ENCODE measurements at regions not wholly inside any gene's neighbourhood (a gene's known extent, or its start where the extent isn't known, plus 50 kb on each side); places are given as distances from the start of the nearest gene placed in this dataset.

DNA sequence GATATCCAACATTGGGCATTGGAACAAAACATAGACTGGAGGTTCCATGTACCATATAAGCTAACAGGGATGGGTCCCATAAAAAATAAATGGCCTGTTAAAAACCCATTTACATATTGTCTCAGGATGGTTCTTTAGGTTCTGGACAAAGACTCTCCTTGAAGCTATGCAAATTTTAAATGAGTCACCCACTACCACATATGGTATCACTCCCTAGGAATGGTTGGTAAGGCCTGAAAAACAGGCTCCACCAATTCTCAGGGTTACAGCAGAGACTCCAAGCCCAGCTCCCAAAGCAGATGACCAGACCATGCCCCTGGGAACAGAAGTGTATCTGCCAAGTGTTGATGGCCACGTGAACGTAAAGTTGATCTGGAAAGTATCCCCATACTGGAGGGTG, 190.7 kb upstream of the SPHKAP start:
- H3K27ac ChIP-seq = no peak overlapping the region
- no peaks in the 10 kb centered on the region for H3K36me3 ChIP-seq (replicated peaks in 1 of 2)
- no peaks in the 10 kb centered on the region for H3K4me1 ChIP-seq (replicated peaks in 1 of 2)
- TF ChIP-seq, protein P1, sequence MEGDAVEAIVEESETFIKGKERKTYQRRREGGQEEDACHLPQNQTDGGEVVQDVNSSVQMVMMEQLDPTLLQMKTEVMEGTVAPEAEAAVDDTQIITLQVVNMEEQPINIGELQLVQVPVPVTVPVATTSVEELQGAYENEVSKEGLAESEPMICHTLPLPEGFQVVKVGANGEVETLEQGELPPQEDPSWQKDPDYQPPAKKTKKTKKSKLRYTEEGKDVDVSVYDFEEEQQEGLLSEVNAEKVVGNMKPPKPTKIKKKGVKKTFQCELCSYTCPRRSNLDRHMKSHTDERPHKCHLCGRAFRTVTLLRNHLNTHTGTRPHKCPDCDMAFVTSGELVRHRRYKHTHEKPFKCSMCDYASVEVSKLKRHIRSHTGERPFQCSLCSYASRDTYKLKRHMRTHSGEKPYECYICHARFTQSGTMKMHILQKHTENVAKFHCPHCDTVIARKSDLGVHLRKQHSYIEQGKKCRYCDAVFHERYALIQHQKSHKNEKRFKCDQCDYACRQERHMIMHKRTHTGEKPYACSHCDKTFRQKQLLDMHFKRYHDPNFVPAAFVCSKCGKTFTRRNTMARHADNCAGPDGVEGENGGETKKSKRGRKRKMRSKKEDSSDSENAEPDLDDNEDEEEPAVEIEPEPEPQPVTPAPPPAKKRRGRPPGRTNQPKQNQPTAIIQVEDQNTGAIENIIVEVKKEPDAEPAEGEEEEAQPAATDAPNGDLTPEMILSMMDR (IDR thresholded peaks at IDR 0.05) = no peak
- no peak for TF ChIP-seq POLR2A (IDR thresholded peaks at IDR 0.05)
- H3K4me3 ChIP-seq = no peak overlapping the region
- no peaks in the 10 kb centered on the region for H3K27me3 ChIP-seq
- H3K9me3 ChIP-seq (replicated peaks in 1 of 3) = no peaks in the 10 kb centered on the region
- 95 to 100% (median 98%) methylated on average over 2 of the region's 2 CpGs for WGBS, 4 donors
- no peak for DNase-seq
- intact Hi-C loops (cut with DNase I) = no loop called here

DNA sequence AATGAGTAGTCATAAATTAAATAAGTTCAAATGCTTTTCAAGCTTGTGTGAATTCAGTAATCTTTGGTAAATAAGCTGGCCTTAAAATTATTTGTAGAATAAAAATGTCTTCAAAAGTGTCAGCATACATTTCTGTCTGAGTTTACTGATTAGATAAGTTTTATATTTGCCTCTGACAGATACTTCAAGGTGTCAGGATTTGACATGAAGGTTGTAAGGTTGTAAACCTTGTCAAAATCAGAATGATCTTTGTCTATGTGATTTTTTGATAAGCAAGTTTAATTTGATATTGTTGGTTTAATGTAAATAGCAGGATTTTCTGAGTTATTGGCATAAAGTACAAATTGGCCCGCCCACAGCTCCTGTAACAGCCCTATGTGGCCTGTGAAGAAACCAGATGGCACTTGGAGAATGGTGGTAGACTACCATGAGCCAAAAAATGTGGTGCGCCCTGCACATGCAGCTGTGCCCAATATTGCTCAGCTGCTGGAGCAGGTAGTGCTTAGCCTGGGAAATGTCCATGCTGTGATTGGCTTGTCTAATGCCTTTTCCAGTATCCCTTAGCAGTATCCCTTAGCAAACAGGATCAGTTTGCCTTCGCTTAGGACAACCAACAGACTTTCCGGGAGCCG, 188.0 kb upstream of the SPHKAP start:
- H3K9me3 ChIP-seq (replicated peaks in 1 of 3) = peaks cover 0 to 4% (median 0%) of the 10 kb centered on the region in 3 donors

DNA sequence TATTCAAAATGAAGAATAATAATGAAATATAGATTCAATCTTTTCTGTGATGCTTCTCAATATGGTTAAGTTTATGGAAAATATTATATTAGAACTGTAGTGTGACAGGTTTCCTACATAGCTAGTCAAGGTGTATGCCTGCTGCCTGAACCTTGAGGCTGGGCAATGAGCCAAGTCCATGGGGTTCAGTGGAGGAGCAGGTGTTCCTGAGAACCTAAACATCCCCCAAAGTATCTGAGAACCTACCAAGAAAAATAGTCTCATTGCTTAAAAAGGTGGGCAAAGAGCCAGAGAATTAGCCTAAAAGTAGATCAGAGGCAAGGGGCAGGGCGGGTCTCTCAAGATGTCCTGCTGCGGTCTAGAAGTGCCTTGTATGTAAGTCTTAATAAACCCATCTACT, 185.9 kb upstream of the SPHKAP start:
- no peaks in the 10 kb centered on the region for H3K27me3 ChIP-seq
- H3K4me1 ChIP-seq (replicated peaks in 1 of 2) = no peaks in the 10 kb centered on the region
- no peak overlapping the region for H3K27ac ChIP-seq
- TF ChIP-seq POLR2A (IDR thresholded peaks at IDR 0.05) = no peak
- TF ChIP-seq, protein P1 (IDR thresholded peaks at IDR 0.05) = no peak
- 94 to 97% (median 95%) methylated on average over 2 of the region's 2 CpGs for WGBS, 4 donors
- DNase-seq = no peak
- peaks cover 0 to 4% (median 0%) of the 10 kb centered on the region in 3 donors for H3K9me3 ChIP-seq (replicated peaks in 1 of 3)
- no peaks in the 10 kb centered on the region for H3K36me3 ChIP-seq (replicated peaks in 1 of 2)
- intact Hi-C loops (cut with DNase I) = no loop called here
- H3K4me3 ChIP-seq = no peak overlapping the region

More for the DNA sequence above, 188.0 kb upstream of the SPHKAP start:
- 94 to 97% (median 95%) methylated on average over 5 of the region's 5 CpGs for WGBS, 4 donors
- intact Hi-C loops (cut with DNase I) = no loop called here
- no peak overlapping the region for H3K4me3 ChIP-seq
- DNase-seq = no peak
- no peak overlapping the region for H3K27ac ChIP-seq
- no peaks in the 10 kb centered on the region for H3K36me3 ChIP-seq (replicated peaks in 1 of 2)
- H3K27me3 ChIP-seq = no peaks in the 10 kb centered on the region
- H3K4me1 ChIP-seq (replicated peaks in 1 of 2) = no peaks in the 10 kb centered on the region
- TF ChIP-seq POLR2A (IDR thresholded peaks at IDR 0.05) = no peak
- TF ChIP-seq, protein P1 (IDR thresholded peaks at IDR 0.05) = no peak

DNA sequence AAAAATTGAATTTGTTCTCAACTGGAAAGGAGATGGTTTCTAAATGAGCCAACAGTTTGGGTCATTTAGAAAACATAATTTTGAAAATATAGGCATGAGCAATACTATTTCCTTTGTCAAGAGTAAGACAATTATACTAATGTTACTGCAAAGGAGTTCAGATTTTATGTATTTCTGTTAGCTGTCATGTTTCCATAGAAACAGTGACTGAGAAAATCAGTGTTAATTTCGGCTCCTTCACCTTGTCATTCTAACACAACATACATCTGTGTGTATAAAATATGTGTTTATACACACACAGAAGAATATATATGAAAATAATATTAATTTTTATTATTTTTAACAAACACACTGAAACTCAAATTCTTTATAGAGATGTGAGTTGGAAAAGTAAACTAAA, 178.0 kb upstream of the SPHKAP start:
- WGBS, 4 donors = 73 to 81% (median 78%) methylated on average over 1 of the region's 1 CpG
- DNase-seq = no peak
- no peak overlapping the region for H3K4me3 ChIP-seq
- no peaks in the 10 kb centered on the region for H3K4me1 ChIP-seq (replicated peaks in 1 of 2)
- no peaks in the 10 kb centered on the region for H3K27me3 ChIP-seq
- H3K27ac ChIP-seq = no peak overlapping the region
- no peaks in the 10 kb centered on the region for H3K36me3 ChIP-seq (replicated peaks in 1 of 2)
- TF ChIP-seq, protein P1 (IDR thresholded peaks at IDR 0.05) = no peak
- no peak for TF ChIP-seq POLR2A (IDR thresholded peaks at IDR 0.05)
- intact Hi-C loops (cut with DNase I) = no loop called here
- H3K9me3 ChIP-seq (replicated peaks in 1 of 3) = peaks cover 0 to 3% (median 0%) of the 10 kb centered on the region in 3 donors
